ENCODE measurements at regions not wholly inside any gene's neighbourhood (a gene's known extent, or its start where the extent isn't known, plus 50 kb on each side); places are given as distances from the start of the nearest gene placed in this dataset.

- Histone ChIP-seq H3K9me3 (ENCODE audit: control insufficient read depth in 1 of 2, low read length in 2 of 2) (no peaks in the 10 kb centered on the region), H3K27ac (ENCODE audit: low read depth, low read length) (no peak overlapping the region), H3K27me3 (ENCODE audit: insufficient read depth, low read length) (no peaks in the 10 kb centered on the region), H3K4me1 (ENCODE audit: insufficient read depth, low read length) (no peaks in the 10 kb centered on the region), H3K4me3 (ENCODE audit: low read length in 2 of 2) (no peak overlapping the region), H3K36me3 (ENCODE audit: insufficient read depth, low read length) (no peaks in the 10 kb centered on the region)
- Mint-ChIP-seq H3K27ac (no peak overlapping the region), H3K9me3 (peaks cover 0 to 3% (median 0%) of the 10 kb centered on the region in 8 donors), H3K36me3 (no peaks in the 10 kb centered on the region), H3K27me3 (peaks cover 0 to 1% of the 10 kb centered on the region in 2 donors), H3K4me3 (no peak overlapping the region), H3K4me1 (peaks cover 0 to 2% (median 0%) of the 10 kb centered on the region in 4 donors)
- intact Hi-C loops (cut with micrococcal nuclease): no loop called here
- DNase-seq: no peak
- ChIA-PET POLR2A (ENCODE audit: partially characterized antibody) (no interaction called here), CTCF (ENCODE audit: partially characterized antibody) (no interaction called here)
These were observed 71.1 kb upstream of the F3 start for GRCh38 chr1:94612525-94613204.

- H3K27ac Mint-ChIP-seq: no peak overlapping the region
- no peaks in the 10 kb centered on the region for H3K36me3 Mint-ChIP-seq
- DNase-seq: no peak
- ChIA-PET CTCF (ENCODE audit: partially characterized antibody) (no interaction called here), POLR2A (ENCODE audit: partially characterized antibody) (no interaction called here)
- no peaks in the 10 kb centered on the region for H3K36me3 ChIP-seq (ENCODE audit: insufficient read depth, low read length)
- peaks cover 0 to 2% (median 0%) of the 10 kb centered on the region in 4 donors for H3K4me1 Mint-ChIP-seq
- H3K9me3 Mint-ChIP-seq: no peaks in the 10 kb centered on the region
- no peak overlapping the region for H3K4me3 ChIP-seq (ENCODE audit: low read length in 2 of 2)
- H3K9me3 ChIP-seq (ENCODE audit: control insufficient read depth in 1 of 2, low read length in 2 of 2): no peaks in the 10 kb centered on the region
- H3K4me1 ChIP-seq (ENCODE audit: insufficient read depth, low read length): no peaks in the 10 kb centered on the region
- H3K27me3 ChIP-seq (ENCODE audit: insufficient read depth, low read length): no peaks in the 10 kb centered on the region
- H3K27me3 Mint-ChIP-seq: peaks cover 0 to 1% of the 10 kb centered on the region in 2 donors
- no peak overlapping the region for H3K4me3 Mint-ChIP-seq
- intact Hi-C loops (cut with micrococcal nuclease): no loop called here
- no peak overlapping the region for H3K27ac ChIP-seq (ENCODE audit: low read depth, low read length)
These were observed 70.3 kb upstream of the F3 start for GRCh38 chr1:94611681-94612475.

DNA sequence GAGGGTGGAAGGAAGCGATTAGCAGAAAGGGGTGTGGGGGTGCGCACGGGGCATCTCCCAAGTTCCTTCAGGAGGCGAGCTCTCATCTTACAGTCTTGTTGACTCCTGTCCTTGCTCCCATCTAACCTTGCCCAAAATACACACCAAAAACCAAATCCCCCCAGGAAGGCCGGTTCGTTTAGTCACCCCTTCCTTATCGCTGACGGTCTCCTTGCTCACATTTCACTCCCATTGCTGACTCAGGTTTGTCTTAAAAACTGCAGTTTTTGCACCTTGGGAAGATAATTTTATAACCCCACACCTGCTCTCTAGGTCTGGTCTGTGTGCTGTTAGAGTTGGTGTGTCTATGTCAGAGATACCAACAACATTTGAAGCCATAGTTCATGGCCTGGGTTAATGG is 68.1 kb upstream of the F3 start:
- Histone ChIP-seq H3K4me1 (ENCODE audit: insufficient read depth, low read length) (no peaks in the 10 kb centered on the region), H3K27ac (ENCODE audit: low read depth, low read length) (no peak overlapping the region), H3K27me3 (ENCODE audit: insufficient read depth, low read length) (no peaks in the 10 kb centered on the region), H3K4me3 (ENCODE audit: low read length in 2 of 2) (no peak overlapping the region), H3K9me3 (ENCODE audit: control insufficient read depth in 1 of 2, low read length in 2 of 2) (no peaks in the 10 kb centered on the region), H3K36me3 (ENCODE audit: insufficient read depth, low read length) (no peaks in the 10 kb centered on the region)
- Mint-ChIP-seq H3K27ac (no peak overlapping the region), H3K4me3 (no peak overlapping the region), H3K27me3 (peaks cover 2 to 3% of the 10 kb centered on the region in 2 donors), H3K4me1 (peaks cover 0 to 2% (median 0%) of the 10 kb centered on the region in 4 donors), H3K9me3 (no peaks in the 10 kb centered on the region), H3K36me3 (no peaks in the 10 kb centered on the region)
- intact Hi-C loops (cut with micrococcal nuclease): no loop called here
- CTCF ChIA-PET (ENCODE audit: partially characterized antibody): no interaction called here
- POLR2A ChIA-PET (ENCODE audit: partially characterized antibody): no interaction called here
- DNase-seq: no peak

GRCh38 chr1:94608852-94609530 is 67.4 kb upstream of the F3 start:
- POLR2A ChIA-PET (ENCODE audit: partially characterized antibody): no interaction called here
- peaks cover 0 to 2% (median 0%) of the 10 kb centered on the region in 4 donors for H3K4me1 Mint-ChIP-seq
- no peaks in the 10 kb centered on the region for H3K36me3 ChIP-seq (ENCODE audit: insufficient read depth, low read length)
- intact Hi-C loops (cut with micrococcal nuclease): no loop called here
- CTCF ChIA-PET (ENCODE audit: partially characterized antibody): no interaction called here
- H3K27me3 Mint-ChIP-seq: peaks cover 2 to 3% of the 10 kb centered on the region in 2 donors
- no peak overlapping the region for H3K4me3 Mint-ChIP-seq
- H3K27me3 ChIP-seq (ENCODE audit: insufficient read depth, low read length): no peaks in the 10 kb centered on the region
- no peak overlapping the region for H3K27ac Mint-ChIP-seq
- H3K27ac ChIP-seq (ENCODE audit: low read depth, low read length): no peak overlapping the region
- no peak overlapping the region for H3K4me3 ChIP-seq (ENCODE audit: low read length in 2 of 2)
- no peaks in the 10 kb centered on the region for H3K9me3 Mint-ChIP-seq
- no peaks in the 10 kb centered on the region for H3K4me1 ChIP-seq (ENCODE audit: insufficient read depth, low read length)
- H3K9me3 ChIP-seq (ENCODE audit: control insufficient read depth in 1 of 2, low read length in 2 of 2): no peaks in the 10 kb centered on the region
- no peaks in the 10 kb centered on the region for H3K36me3 Mint-ChIP-seq
- no peak for DNase-seq

DNA sequence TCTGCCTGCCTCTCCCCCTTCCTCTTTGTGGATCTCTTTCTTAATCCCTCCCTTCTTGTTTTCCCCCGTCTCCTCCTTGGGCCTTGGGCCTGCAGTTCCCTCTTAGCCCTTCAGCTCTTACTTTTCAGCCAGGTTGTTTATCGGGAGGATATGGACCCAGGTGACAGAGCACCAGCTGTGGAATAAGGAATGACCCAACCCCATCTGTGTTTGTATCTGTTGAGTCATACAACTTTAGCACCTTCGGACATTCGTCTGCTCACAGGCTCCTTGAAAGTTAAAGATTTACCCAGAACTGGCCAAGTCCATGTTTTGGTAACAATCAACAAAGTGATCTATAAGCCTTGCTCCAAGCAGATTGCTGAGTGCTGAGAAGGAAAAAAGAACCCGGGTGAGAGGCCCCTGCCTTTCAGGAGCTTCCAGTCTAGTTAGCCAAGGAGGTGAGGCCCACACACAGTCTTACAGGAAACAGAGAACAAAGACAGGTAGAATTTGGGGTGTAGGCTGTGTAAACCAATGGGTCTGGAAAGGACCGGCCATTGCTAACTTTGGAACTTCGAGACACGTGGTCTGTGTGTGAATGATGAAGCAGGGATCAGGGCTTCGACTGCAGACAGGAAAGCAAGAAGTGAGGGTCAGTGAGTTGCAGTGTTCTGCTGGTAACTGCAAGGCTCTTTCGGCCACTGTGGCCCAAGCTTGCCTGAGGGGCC is 66.7 kb upstream of the F3 start:
- H3K27me3 Mint-ChIP-seq: peaks cover 2 to 7% of the 10 kb centered on the region in 2 donors
- ChIA-PET CTCF (ENCODE audit: partially characterized antibody) (no interaction called here), POLR2A (ENCODE audit: partially characterized antibody) (no interaction called here)
- H3K27ac Mint-ChIP-seq: no peak overlapping the region
- H3K9me3 ChIP-seq (ENCODE audit: control insufficient read depth in 1 of 2, low read length in 2 of 2): no peaks in the 10 kb centered on the region
- H3K27ac ChIP-seq (ENCODE audit: low read depth, low read length): no peak overlapping the region
- DNase-seq: no peak
- H3K27me3 ChIP-seq (ENCODE audit: insufficient read depth, low read length): no peaks in the 10 kb centered on the region
- no peaks in the 10 kb centered on the region for H3K4me1 ChIP-seq (ENCODE audit: insufficient read depth, low read length)
- no peak overlapping the region for H3K4me3 ChIP-seq (ENCODE audit: low read length in 2 of 2)
- intact Hi-C loops (cut with micrococcal nuclease): no loop called here
- no peaks in the 10 kb centered on the region for H3K36me3 Mint-ChIP-seq
- H3K4me3 Mint-ChIP-seq: no peak overlapping the region
- no peaks in the 10 kb centered on the region for H3K36me3 ChIP-seq (ENCODE audit: insufficient read depth, low read length)
- H3K9me3 Mint-ChIP-seq: peaks cover 0 to 1% (median 0%) of the 10 kb centered on the region in 8 donors
- peaks cover 0 to 2% (median under 1%) of the 10 kb centered on the region in 4 donors for H3K4me1 Mint-ChIP-seq

DNA sequence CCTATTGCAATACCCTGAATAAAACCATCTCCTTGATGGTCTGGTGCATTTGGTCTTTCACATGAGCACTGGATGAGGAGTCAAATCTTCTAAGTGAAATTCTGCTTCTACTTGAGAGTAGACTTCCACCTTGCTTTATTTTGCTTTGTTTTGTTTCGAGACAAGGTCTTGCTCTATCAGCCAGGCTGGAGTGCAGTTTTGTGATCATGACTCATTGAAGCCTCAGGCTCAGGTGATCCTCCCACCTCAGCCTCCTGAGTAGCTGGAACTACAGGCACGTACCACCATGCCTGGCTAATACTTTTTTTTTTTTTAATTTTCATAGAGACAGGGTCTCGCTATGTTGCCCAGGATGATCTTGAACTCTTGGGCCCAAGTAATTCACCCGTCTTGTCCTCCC is 65.8 kb upstream of the F3 start:
- Histone ChIP-seq H3K27ac (ENCODE audit: low read depth, low read length) (no peak overlapping the region), H3K36me3 (ENCODE audit: insufficient read depth, low read length) (no peaks in the 10 kb centered on the region), H3K4me3 (ENCODE audit: low read length in 2 of 2) (no peak overlapping the region), H3K9me3 (ENCODE audit: control insufficient read depth in 1 of 2, low read length in 2 of 2) (no peaks in the 10 kb centered on the region), H3K4me1 (ENCODE audit: insufficient read depth, low read length) (no peaks in the 10 kb centered on the region), H3K27me3 (ENCODE audit: insufficient read depth, low read length) (no peaks in the 10 kb centered on the region)
- DNase-seq: no peak
- Mint-ChIP-seq H3K4me1 (peaks cover 0 to 11% (median 2%) of the 10 kb centered on the region in 4 donors), H3K9me3 (peaks cover 0 to 2% (median 0%) of the 10 kb centered on the region in 8 donors), H3K27ac (no peak overlapping the region), H3K36me3 (no peaks in the 10 kb centered on the region), H3K27me3 (peaks cover 2 to 8% of the 10 kb centered on the region in 2 donors), H3K4me3 (no peak overlapping the region)
- POLR2A ChIA-PET (ENCODE audit: partially characterized antibody): no interaction called here
- CTCF ChIA-PET (ENCODE audit: partially characterized antibody): no interaction called here
- intact Hi-C loops (cut with micrococcal nuclease): no loop called here

- peaks cover 0 to 2% (median 0%) of the 10 kb centered on the region in 8 donors for H3K9me3 Mint-ChIP-seq
- H3K27me3 ChIP-seq (ENCODE audit: insufficient read depth, low read length): no peaks in the 10 kb centered on the region
- DNase-seq: no peak
- H3K27me3 Mint-ChIP-seq: peaks cover 2 to 11% of the 10 kb centered on the region in 2 donors
- H3K9me3 ChIP-seq (ENCODE audit: control insufficient read depth in 1 of 2, low read length in 2 of 2): no peaks in the 10 kb centered on the region
- no peaks in the 10 kb centered on the region for H3K4me1 ChIP-seq (ENCODE audit: insufficient read depth, low read length)
- no peak overlapping the region for H3K27ac Mint-ChIP-seq
- no peak overlapping the region for H3K4me3 Mint-ChIP-seq
- no peak overlapping the region for H3K27ac ChIP-seq (ENCODE audit: low read depth, low read length)
- peaks cover 4 to 19% (median 7%) of the 10 kb centered on the region in 4 donors for H3K4me1 Mint-ChIP-seq
- CTCF ChIA-PET (ENCODE audit: partially characterized antibody): no interaction called here
- intact Hi-C loops (cut with micrococcal nuclease): no loop called here
- H3K36me3 Mint-ChIP-seq: no peaks in the 10 kb centered on the region
- H3K4me3 ChIP-seq (ENCODE audit: low read length in 2 of 2): no peak overlapping the region
- H3K36me3 ChIP-seq (ENCODE audit: insufficient read depth, low read length): no peaks in the 10 kb centered on the region
- POLR2A ChIA-PET (ENCODE audit: partially characterized antibody): no interaction called here
These were observed 64.9 kb upstream of the F3 start for GRCh38 chr1:94606471-94606870.

Measured in CD4-positive, alpha-beta memory T cell (primary cell).